HEK293T (cell line): ENCODE measurements at regions not wholly inside any gene's neighbourhood (a gene's known extent, or its start where the extent isn't known, plus 50 kb on each side); places are given as distances from the start of the nearest gene placed in this dataset.

Source experiments
- BHLHE40 ChIP-seq: fragments of 450-650 bp; IDR thresholded peaks from 2 replicates; pipeline ENCODE4 v1.6.1; 2016; ENCODE audit warnings: mild to moderate bottlenecking, moderate library complexity, borderline replicate concordance
- FOXA1 ChIP-seq: fragments of 450-650 bp; IDR thresholded peaks from 2 replicates; pipeline ENCODE4 v1.6.1; 2016; ENCODE audit warnings: mild to moderate bottlenecking
- FOXK2 ChIP-seq: fragments of 450-650 bp; IDR thresholded peaks from 2 replicates; pipeline ENCODE4 v1.6.1; 2016; ENCODE audit warnings: mild to moderate bottlenecking
- FOXM1 ChIP-seq: fragments of 450-650 bp; IDR thresholded peaks from 2 replicates; pipeline ENCODE4 v1.6.1; 2017; ENCODE audit warnings: mild to moderate bottlenecking, borderline replicate concordance
- HDGF ChIP-seq: fragments of 450-650 bp; IDR thresholded peaks from 2 replicates; pipeline ENCODE4 v1.6.1; 2017; ENCODE audit warnings: antibody characterized with exemption, borderline replicate concordance
- L3MBTL2 ChIP-seq: fragments of 450-650 bp; conservative IDR thresholded peaks from 2 replicates; pipeline ENCODE4 v1.6.1; 2016; ENCODE audit warnings: mild to moderate bottlenecking
- LEF1 ChIP-seq: fragments of 450-650 bp; IDR thresholded peaks from 2 replicates; pipeline ENCODE4 v1.6.1; 2017; ENCODE audit warnings: mild to moderate bottlenecking, borderline replicate concordance
- PKNOX1 ChIP-seq: fragments of 450-650 bp; IDR thresholded peaks from 2 replicates; pipeline ENCODE4 v1.6.1; 2016
- SP1 ChIP-seq: fragments of 450-650 bp; IDR thresholded peaks from 2 replicates; pipeline ENCODE4 v1.6.1; 2017
- SUZ12 ChIP-seq: fragments of 450-650 bp; IDR thresholded peaks from 2 replicates; pipeline ENCODE4 v1.6.1; 2016; ENCODE audit warnings: mild to moderate bottlenecking
- TARDBP ChIP-seq: fragments of 450-650 bp; IDR thresholded peaks from 2 replicates; pipeline ENCODE4 v1.6.1; 2016
- ZNF384 ChIP-seq: fragments of 450-650 bp; IDR thresholded peaks from 2 replicates; pipeline ENCODE4 v1.6.1; 2016

- TF ChIP-seq TARDBP (no peak), LEF1 (no peak), FOXA1 (peak; percentile 35; the same call in 1 of the 2 replicates), SP1 (no peak), PKNOX1 (no peak), L3MBTL2 (no peak), SUZ12 (no peak), BHLHE40 (no peak), HDGF (no peak), FOXK2 (no peak), ZNF384 (peak; percentile 84), FOXM1 (no peak)
Observed at GRCh38 chr3:66154444-66154861, 66.3 kb upstream of the SLC25A26 start.
